Activated CD8-positive, alpha-beta memory T cell treated with anti-CD3 and anti-CD28 coated beads for 24 hours (primary cell): ENCODE measurements at regions not wholly inside any gene's neighbourhood (a gene's known extent, or its start where the extent isn't known, plus 50 kb on each side); places are given as distances from the start of the nearest gene placed in this dataset.

ENCODE experiments used
- DNase-seq: peaks from one replicate; pipeline ENCODE4 v3.0.0-alpha.2; 2020

DNA sequence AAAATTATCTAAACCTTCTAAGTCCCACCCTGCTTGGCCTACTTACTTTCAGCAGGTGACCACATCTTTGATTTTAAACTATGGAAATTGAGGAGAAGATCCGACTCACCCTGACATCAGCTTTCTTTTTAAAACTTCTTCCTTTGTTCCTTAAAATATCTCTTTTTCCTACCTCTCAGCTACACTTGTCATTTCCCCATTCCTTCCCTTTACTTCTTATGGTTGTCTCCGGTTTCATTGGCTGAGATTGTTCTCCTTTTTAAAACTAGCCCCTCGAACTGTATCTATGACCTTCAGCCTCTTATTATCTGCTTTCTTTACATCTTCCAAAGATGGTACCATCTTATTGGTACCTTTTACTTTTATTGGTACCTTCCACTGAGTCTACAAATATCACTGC is 87.8 kb upstream of the NRIP1 start:
- DNase-seq: no peak

DNA sequence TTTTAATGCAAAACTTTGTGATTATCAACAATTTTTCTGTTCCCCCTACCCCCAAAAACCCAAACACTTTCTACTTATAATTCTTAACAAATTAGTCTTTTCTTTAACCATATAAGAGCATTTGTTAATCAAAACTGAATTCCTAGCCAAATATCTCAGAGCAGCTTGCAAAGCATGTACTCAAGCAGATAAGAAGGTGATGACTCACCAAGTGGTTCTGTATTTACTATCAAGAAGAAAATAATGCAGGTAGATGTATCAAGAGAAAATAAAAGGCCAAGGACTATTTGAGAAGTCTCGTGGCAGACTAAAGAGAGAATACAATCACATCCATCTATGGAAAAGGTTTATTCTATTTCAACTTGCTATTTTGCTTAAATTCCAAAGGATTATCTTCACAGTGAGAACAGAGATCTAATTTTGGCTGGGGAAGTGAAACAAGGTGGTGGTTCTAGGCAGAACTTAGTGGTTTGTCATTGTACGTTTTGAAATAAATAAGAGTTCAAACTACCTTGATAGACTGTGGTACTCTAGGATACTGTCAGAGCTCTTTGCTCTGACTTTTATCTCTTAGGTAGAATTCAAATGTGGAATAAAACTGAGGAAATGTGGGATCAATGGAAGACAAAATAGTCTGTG is 94.7 kb upstream of the NRIP1 start:
- DNase-seq: no peak

DNA sequence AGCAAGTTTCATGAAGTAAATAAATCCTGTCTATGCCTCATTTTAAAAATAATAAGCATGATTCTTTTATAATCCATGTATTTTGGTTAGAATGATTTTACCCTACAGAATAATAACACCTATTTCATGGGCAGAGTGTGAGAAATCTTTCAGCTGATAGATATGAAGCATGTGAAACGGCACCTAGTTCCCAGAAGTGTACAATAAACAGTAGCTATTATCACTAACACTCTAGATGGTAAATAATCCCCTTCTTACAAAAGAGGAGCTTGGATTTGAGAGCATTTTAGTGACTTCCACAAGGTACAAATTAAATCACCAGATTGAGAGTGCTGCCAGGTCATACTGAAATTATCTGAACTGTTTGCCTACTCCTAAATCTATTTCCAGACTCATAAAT is 95.3 kb upstream of the NRIP1 start:
- no peak for DNase-seq

DNA sequence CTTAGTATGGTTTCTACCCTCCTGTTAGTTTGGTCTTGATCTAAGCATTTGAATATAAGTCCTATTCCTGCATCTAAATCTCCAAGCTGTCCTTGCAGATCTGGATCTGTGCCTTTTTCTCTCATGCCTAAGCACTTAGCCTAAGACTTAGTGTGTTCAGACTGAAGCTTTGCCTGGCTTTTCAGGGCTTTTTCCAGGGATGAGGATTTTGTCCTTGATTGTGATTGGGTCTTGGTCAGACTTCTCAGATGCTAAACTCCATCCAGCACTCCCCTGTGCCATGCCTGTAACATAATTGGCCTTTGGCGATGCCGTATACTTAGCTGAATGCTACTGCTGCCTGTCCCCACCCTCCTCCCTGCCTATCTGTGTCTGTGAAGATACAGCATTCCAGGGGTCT is 98.1 kb upstream of the NRIP1 start:
- no peak for DNase-seq

DNA sequence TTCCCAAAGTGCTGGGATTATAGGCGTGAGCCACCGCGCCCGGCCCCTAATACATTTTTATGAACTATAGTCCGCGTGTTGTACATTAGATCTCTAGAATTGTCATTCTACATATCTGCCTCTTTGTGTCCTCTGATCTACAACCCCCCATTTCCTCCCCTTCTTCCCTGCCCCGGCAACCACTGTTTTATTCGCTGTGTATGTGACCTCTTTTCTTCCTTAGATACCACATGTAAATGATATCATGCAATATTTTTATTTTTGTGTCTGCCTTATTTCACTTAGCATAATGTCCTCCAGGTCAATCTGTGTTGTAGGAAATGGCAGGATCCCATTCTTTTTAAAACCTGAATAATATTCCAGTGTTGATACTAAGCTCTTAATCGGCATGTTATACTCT is 99.5 kb upstream of the NRIP1 start:
- DNase-seq: no peak

DNA sequence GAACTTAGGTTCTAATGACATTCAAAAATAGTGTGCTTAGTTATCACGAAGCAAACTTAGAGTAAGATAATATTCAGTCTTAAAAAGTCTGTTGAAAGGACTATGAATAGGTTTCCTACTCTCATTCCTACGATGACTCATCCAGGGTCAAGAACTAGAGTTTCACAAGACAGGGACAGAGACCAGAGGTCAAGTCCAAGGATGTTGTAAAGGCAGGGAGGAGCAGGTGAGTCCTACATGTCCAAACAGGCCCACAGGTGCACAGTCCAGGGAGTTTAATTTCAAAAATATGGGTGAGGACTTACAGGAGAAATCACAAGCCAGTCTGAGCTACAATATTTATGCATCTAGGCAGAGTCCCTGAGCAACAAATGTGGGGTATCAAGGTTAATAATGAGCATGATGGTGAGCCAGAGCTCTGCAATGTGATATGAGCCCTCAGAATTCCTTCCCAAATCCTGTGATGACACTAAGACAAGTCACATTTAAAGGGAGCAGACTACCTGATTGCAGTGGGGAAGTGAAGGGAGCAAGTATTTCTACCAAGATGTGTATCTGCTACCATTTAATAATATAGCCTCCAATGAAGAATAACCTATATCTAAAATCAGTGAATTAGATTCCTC is 100.0 kb upstream of the NRIP1 start:
- no peak for DNase-seq

DNA sequence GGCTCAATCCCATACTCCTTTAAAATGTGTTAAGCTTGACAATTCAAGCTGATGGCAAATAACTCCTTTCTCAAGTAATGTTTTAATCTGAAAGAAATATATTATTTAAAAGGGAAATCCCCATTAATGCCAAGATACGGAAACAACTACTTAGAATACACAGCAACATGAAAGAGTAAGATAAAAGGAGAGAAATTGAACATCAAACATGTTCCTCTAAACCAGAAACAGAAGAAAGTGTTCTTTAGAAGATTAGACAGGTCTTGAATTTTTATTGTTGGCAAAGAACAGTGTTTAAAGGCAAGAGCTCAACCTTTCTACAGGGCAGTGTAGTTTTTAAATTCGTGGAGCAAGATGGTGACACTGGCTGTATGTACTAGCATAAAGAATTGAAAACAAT is 105.8 kb upstream of the NRIP1 start:
- no peak for DNase-seq

DNA sequence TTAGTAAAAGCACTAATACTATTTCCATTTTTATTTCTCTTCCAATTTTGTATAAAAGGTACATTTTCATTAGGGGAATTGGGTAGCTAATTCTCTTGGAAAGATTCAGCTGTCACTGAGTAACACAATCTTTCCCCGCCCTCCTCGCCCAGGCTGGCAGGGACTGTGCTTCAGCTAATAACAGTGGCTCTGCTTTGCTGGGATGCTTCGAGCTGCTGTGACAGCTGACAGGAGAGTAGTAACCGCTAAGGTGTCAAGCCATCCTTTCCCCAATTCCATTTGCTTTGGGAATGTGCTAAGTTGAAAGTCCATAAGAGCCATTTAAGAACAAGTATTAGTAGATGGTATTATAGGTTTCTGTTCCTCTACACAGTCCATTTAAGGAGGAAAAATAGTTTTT is 106.7 kb upstream of the NRIP1 start:
- no peak for DNase-seq

DNA sequence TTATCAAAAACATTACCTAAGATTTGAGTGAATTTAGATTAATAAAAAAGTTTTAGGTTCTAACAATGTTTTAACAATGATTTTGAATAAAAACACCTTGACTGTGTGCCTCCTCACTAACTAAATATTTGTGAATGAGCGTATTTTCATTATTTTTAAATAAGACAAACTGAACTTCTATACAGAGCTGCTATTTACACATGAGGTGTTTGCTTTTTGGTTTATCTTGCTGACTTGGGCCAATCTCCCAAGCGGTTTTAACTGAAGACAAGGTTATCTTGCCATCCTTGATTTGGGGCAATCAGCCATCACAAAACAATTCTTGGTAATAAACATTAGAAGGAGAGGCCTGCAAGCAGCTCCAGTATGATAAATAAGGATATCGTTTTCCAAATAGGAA is 108.2 kb upstream of the NRIP1 start:
- DNase-seq: no peak

DNA sequence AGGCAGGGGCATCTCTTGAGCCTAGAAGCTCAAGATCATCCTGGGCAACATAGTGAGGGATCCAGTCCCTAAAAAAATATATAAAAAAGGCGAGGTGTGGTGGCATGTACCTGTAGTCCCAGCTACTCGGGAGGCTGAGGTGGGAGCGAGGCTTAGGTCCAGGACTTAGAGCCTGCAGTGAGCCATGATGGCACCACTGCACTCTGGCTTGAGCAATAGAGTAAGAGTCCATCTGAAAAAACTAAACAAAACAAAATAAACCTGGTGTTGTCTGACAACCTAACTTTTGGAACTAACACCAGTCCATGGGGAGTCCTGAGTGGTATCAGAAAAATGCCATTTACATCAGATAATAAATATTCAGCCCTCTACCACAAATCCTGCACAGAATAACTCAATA is 110.1 kb upstream of the NRIP1 start:
- no peak for DNase-seq

DNA sequence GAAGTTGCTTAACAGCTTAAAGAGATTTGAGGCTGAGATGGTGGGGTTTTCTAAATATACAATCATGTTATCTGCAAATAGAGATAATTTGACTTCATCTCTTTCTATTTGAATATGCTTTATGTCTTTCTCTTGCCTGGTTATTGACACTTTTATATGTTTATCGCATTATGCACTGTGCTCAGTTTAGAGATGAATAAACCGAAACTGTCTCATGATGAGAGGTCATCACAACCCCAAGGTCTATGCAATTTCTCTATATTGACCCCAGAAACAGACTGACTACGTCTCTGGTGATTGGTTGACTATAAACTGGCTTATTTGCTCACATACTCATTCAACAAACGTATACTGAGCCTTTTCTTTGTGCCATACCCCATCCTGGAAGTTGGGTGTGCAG is 117.9 kb upstream of the NRIP1 start:
- no peak for DNase-seq

DNA sequence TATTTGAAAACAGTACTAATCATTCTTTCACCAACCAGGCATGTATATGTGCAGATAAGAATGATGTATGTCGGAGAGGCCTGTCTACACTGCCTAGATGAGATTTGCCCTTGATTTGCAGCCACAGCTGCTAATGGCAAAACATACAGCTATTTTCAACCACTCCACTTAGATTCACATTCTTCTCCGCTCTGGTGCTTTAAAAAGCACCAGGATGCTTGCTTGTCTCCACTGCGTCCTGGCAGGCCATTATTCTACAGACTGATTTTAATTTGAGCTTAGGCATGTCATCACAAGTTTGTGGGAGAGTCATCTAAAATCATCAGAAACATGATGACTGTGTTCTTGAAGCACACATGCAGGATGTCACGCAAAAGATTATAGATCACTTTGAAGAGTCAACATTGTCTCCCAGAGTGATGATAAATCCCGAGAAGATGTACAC is 119.0 kb upstream of the NRIP1 start:
- DNase-seq: no peak

DNA sequence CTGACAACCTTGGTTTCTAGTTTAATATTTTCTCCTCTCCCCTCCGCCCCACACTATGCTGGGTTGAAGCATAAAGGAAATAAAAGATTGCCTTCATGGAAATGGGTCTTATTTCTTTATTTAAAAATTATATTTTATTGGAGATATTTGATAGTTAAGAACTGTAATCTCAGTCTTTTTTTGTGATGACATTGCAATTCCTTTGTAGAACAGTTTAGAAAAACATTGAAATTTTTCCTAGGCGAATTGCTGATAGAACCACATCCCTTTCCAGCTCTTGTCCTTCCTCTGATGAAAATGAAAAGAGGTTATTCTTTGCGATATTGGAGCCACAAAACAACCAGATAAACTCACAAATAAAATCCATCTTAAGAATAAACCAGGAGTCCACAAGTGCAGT is 125.6 kb upstream of the NRIP1 start:
- no peak for DNase-seq

DNA sequence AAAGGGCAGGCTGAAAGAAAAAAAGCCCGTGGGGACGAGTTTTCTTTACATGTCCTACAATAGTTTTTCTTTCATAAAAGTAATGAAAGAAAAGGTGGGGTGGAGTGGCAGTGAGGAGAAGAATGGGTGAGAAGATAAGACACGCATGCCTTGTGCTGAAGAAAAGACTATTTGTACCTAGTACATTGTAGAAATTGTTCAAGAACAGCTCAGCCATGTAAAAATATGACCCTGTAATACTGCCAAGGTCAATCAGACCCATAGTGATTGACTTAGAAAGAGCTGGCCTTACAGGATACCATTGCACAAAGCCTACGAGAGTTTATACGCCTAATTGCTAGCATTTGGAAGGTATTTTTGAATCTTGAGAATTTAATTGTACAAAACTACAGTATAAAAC is 126.0 kb upstream of the NRIP1 start:
- DNase-seq: no peak

DNA sequence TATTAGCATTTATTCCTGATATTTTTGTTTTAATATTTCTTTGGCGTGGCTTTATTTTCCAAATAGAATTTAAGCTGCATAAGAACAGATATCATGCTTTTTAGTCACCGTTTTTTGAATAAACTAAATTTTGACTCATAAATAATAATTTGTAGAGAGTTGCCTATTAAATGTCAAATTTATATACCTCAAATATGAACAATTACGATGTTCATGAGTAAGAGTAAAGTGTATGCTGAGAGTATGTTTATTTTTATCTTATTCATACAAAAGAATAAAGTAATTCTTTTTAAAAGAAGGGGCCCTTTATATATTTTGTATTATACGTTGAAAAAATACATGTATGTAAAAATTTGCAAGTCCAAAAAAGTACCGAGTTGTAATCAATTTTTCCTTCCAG is 126.5 kb upstream of the NRIP1 start:
- no peak for DNase-seq

DNA sequence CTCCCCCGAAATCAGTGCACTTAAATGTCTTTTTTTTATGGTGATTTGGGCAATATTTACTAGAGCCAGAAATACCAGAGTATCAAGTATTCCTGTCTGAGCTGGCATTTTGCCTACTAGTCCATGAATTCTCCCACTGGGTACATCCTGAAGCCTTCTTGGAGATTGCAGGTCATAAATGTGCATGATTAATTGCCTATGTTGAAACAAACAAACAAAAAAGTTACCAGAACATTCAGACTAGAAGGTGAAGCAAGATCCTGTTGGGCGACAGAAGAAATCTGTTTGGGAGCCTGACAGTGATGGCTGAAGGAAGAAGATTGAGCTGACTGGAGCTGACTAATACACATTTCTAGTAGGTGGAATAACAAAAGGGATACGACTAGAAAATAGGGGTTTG is 127.4 kb upstream of the NRIP1 start:
- DNase-seq: no peak

DNA sequence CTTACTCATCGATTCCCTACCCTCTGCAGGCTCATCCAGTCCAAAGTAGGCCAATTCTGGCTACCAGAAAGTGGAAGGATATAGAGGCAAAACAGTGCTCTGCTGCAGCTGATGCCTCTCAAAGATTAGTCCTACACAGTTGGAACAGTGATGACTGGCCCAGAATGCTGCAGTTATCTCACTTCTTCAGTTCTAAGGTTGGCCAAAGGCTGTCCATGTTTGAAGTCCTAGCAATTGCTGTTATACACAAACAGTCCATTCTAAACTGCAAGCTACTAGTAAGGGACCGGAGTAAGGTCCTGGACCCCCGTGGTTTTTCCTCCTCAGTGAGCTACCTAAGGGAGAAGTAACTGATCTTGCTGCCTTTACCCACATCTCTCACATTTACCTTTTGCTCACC is 129.1 kb upstream of the NRIP1 start:
- no peak for DNase-seq

DNA sequence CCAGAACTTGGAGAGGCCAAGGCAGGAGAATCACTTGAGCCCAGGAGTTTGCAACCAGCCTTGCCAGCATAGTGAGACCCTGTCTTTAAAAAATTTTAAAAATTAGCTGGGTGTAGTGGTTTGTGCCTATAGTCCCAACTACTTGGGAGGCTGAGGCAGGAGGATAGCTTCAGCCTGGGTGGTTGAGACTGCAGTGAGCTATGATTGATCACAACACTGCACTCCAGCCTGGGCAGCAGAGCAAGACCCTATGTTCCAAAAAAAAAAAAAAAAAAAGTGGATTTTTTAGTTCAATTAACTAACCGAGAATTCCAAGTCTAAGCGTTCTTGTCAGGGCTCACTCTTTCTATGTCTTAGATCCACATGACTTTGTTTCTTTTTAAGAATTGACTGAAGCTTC is 130.3 kb upstream of the NRIP1 start:
- no peak for DNase-seq

DNA sequence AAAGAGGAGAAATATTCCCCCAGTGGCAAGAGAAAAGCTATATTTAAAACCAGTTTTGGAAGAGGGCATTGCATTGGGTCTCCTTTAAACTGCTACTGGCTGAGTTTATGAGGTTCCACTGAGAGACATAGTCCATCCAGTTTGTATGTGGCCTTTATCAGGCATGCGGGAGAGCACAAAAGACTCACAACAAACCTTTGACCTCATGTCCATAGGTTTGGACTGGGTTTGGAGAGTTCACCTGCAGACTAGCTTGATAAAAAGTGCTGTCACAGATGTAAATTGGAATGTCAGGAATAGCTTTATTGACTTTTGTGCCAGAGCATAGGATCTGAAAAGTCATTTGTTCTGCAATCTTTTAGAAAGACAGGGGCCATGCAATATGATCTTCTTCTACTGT is 131.0 kb upstream of the NRIP1 start:
- no peak for DNase-seq

DNA sequence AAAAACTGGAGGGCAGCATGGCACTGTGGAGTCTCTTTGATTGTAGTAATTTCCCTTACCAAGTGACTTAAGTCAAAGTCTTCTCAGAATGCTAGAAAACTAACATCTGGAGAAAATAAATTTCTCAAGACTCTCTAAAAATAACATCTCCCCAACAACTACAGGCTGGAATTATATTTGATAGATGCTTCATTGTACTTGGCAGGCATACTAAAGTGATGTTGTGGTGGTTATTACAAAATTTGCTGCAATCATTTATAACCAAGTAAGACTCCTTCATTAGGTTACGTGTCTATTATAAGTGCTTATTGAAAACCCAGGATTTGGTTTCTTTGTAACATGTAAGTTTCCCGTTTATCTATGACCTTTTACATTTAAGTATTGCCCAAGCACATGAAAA is 132.9 kb upstream of the NRIP1 start:
- DNase-seq: no peak

DNA sequence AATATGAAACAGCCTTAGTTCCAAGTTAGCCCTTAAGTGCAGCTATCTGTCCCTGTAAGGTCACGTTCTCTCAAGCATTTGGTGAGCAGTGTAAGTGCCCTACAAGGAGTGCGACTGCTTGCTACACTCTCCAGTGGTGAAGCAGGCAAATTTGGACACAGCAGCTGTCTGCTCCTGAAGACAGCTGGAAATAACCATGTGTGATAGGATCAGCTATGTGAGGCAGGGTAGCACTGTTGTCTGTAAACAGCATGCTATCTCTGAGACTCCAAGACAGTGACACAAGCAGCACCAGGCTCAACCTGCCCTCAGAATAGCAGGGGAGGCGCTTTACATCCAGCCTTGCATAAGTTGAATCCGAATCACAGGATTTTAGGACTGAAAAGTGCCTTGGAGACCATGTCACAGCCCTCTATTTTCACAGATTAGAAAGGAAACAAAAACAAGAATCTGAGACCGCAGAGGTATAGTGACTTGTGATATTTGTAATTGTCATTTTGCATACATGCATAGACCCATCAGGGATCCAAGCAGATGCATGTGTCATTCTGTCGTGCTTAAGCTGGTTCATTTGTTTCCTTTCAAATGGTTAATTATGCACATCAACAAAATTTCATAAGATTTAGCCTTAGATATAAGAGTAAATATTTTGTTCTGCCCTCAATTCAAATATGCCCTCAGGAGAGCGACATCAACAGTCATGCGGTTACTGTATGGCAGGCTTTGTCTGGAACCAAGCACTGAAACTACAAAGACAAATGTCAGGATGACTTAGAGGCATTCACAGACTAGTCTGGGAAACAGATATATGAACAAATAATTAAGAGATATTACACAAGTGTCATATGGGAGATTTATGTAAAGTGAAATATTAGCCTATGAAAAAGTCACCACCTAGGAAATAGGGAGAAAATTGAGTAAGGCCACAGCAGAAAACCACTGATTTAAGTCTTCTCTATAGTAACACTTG is 134.9 kb upstream of the NRIP1 start:
- DNase-seq: no peak

DNA sequence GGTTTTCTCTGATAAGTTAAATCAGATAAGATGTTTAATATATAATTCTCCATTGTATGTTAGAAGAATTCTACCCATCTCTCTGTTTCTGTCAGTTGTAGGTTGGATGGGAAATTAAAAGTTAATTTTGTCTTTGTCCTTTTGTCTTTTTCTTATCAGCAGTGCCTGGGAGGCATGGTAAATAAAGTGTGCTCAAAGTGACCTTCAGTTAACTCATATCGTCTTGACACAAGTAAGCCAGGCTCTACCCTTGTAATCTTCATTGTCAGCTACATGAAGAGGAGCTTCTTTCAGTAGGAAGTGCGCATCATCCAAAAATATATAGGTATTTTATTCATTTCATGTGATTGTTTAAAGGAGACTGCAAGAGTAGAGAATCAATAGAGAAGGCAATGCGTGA is 138.9 kb upstream of the NRIP1 start:
- no peak for DNase-seq

DNA sequence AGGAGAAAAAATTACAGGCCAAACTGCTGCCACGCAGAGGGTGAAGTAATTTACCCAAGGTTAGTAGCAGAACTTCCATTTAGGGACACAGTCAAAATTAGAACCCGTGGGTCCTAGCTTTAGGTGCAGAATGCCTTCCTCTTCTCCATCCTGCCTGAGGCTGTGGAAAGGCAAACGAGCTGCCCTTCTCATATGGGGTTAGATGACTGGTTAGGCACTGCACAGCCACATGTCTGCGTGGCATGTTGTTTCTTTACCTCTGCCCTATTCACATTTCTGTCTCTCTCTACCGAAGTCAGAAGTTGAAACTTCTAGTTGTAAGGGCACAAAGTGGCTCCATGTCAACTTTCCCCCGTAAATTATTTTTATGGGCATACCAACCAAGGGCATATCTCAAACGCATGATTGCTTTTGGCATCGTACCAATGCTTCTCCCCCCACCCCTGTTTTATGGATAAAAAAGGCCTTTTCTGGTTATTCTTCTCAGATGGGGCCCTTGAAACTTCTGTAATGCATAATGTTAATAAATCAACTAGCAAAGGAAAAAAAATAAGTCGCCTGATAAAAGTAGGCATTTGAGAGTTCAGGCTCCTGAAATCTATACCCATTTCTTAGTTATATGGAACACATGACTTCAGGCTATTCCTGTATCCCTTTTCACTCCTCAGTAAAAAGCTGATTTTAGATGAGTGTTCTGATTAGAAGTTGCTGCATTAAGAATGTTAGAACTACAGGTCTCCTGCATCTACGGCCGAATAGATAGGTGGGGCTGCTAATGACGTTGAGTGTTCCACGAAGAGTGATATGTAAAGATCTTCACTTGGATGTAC is 139.6 kb upstream of the NRIP1 start:
- no peak for DNase-seq
